HCT116 (cell line): ENCODE measurements at regions not wholly inside any gene's neighbourhood (a gene's known extent, or its start where the extent isn't known, plus 50 kb on each side); places are given as distances from the start of the nearest gene placed in this dataset.

Experiments used
- ATAC-seq: fragments of 200-7000 bp; cut with Tn5 transposase; 2 replicates; pipeline ENCODE4 v1.9.1; 2020; ENCODE audit warnings: mild to moderate bottlenecking, moderate library complexity
- BruUV-seq: library from RNA; stranded (reverse); fragments of 400-500 nt; replicated peaks from 2 replicates; lab custom pipeline; 2021; lab: Mats Ljungman, UMichigan
- CTCF ChIA-PET: fragments of 300-600 bp; sonication (Branson Sonifier 250); formaldehyde crosslinking; loops from one replicate; lab custom pipeline; 2021; ENCODE audit warnings: antibody characterized with exemption; lab: Charles Lee
- POLR2A ChIA-PET: fragments of 300-600, 350-600 bp; sonication (Branson Sonifier 250); formaldehyde crosslinking; loops from one replicate; lab custom pipeline; 2021; ENCODE audit warnings: antibody characterized with exemption; lab: Charles Lee
- RAD21 ChIA-PET, 2 experiments: fragments of 300-600 bp; sonication (Branson Sonifier 250); formaldehyde crosslinking; loops; one replicate each; lab custom pipeline; 2023; ENCODE audit warnings: low total read pairs in 2 of 2; ENCODE audit not compliant: uncharacterized antibody in 2 of 2, unreplicated experiment in 2 of 2, low non-redundant PET in 1 of 2; lab: Charles Lee
- DNase-seq: peaks from one replicate; pipeline ENCODE4 v3.0.0-alpha.2; 2010; ENCODE audit warnings: low read depth, low spot score
- H2AFZ ChIP-seq: fragments of 200-600 bp; shearing (Covaris generic), sonication (generic); 2 replicates; pipeline ENCODE4 v1.6.1; 2017; ENCODE audit warnings: low read depth, mixed run types, mixed read lengths, antibody characterized with exemption, low read length; ENCODE audit not compliant: poor library complexity, severe bottlenecking
- H3K27ac ChIP-seq: 2 replicates; pipeline ENCODE4 v1.5.1; 2012; ENCODE audit warnings: low read depth, low read length
- H3K27me3 ChIP-seq: fragments of 200-600 bp; sonication (generic); 2 replicates; pipeline ENCODE4 v1.6.1; 2016; ENCODE audit warnings: mixed run types, low read length, mixed read lengths; ENCODE audit not compliant: insufficient read depth
- H3K36me3 ChIP-seq, 2 experiments: fragments of 200-500 bp in 1 of 2; fragments of 200-600 bp in 1 of 2; sonication (Bioruptor generic) in 1 of 2; sonication (generic) in 1 of 2; 2 replicates each; pipeline versions ENCODE4 v1.5.1 to v1.6.1; 2014 to 2016; ENCODE audit warnings: low read length in 2 of 2, inconsistent platforms in 1 of 2, mixed read lengths in 1 of 2, mixed run types in 1 of 2; ENCODE audit not compliant: insufficient read depth in 2 of 2, control insufficient read depth in 1 of 2
- H3K4me1 ChIP-seq, 2 experiments: fragments of 200-600 bp in 1 of 2; sonication (generic) in 1 of 2; 2 replicates each; pipeline versions ENCODE4 v1.5.1 to v1.6.1; 2012 to 2017; ENCODE audit warnings: low read length in 2 of 2, inconsistent platforms in 1 of 2, mild to moderate bottlenecking in 1 of 2, mixed read lengths in 1 of 2, mixed run types in 1 of 2, moderate library complexity in 1 of 2; ENCODE audit not compliant: insufficient read depth in 2 of 2, control insufficient read depth in 1 of 2
- H3K4me2 ChIP-seq: fragments of 200-600 bp; sonication (generic); 2 replicates; pipeline ENCODE4 v1.6.1; 2017; ENCODE audit warnings: mixed run types, low read length, mixed read lengths
- H3K4me3 ChIP-seq, 2 experiments: fragments of 200-600 bp in 1 of 2; sonication (generic) in 1 of 2; replicated peaks in 1 of 2; 2 replicates each; pipeline ENCODE4 v1.5.1; 2011 to 2016; ENCODE audit warnings: low read length in 2 of 2, control low read depth in 1 of 2, low read depth in 1 of 2, mild to moderate bottlenecking in 1 of 2, mixed read lengths in 1 of 2, mixed run types in 1 of 2
- H3K79me2 ChIP-seq: fragments of 200-600 bp; sonication (generic); 2 replicates; pipeline ENCODE4 v1.6.1; 2017; ENCODE audit warnings: mild to moderate bottlenecking, mixed run types, low read length, moderate library complexity, mixed read lengths; ENCODE audit not compliant: insufficient read depth
- H3K9ac ChIP-seq: fragments of 200-600 bp; sonication (generic); 2 replicates; pipeline ENCODE4 v1.6.1; 2016; ENCODE audit warnings: low read length, mixed read lengths
- H3K9me2 ChIP-seq: fragments of 200-600 bp; sonication (generic), shearing (Covaris generic); 2 replicates; pipeline ENCODE4 v1.6.1; 2017; ENCODE audit warnings: mixed run types, mild to moderate bottlenecking, moderate library complexity; ENCODE audit not compliant: insufficient read depth
- H3K9me3 ChIP-seq, 2 experiments: fragments of 200-500 bp in 1 of 2; fragments of 200-600 bp in 1 of 2; sonication (Bioruptor generic) in 1 of 2; sonication (generic) in 1 of 2; 2 replicates each; pipeline ENCODE4 v1.6.1; 2014 to 2017; ENCODE audit warnings: low read length in 2 of 2, mixed read lengths in 2 of 2, inconsistent platforms in 1 of 2, low read depth in 1 of 2, mild to moderate bottlenecking in 1 of 2, mixed run types in 1 of 2, moderate library complexity in 1 of 2; ENCODE audit not compliant: control insufficient read depth in 1 of 2, insufficient read depth in 1 of 2
- H4K20me1 ChIP-seq: fragments of 200-600 bp; sonication (generic), shearing (Covaris generic); 2 replicates; pipeline ENCODE4 v1.6.1; 2017; ENCODE audit warnings: mixed run types, mild to moderate bottlenecking, moderate library complexity; ENCODE audit not compliant: insufficient read depth
- CBX3 ChIP-seq: IDR thresholded peaks from 2 replicates; pipeline ENCODE4 v1.6.1; 2012; ENCODE audit warnings: low read depth
- ELF1 ChIP-seq: IDR thresholded peaks from 2 replicates; pipeline ENCODE4 v1.6.1; 2012; ENCODE audit warnings: low read depth, borderline replicate concordance
- EZH2phosphoT487 ChIP-seq: fragments of 200-600 bp; IDR thresholded peaks from 2 replicates; pipeline ENCODE4 v1.6.1; 2018; ENCODE audit warnings: antibody characterized with exemption, borderline replicate concordance
- FOSL1 ChIP-seq: IDR thresholded peaks from 2 replicates; pipeline ENCODE4 v1.6.1; 2012; ENCODE audit warnings: low read depth
- MAX ChIP-seq: IDR thresholded peaks from 2 replicates; pipeline ENCODE4 v1.6.1; 2012
- POLR2A ChIP-seq: IDR thresholded peaks from 2 replicates; pipeline ENCODE4 v1.7.0; 2011; ENCODE audit warnings: borderline replicate concordance; ENCODE audit not compliant: insufficient read depth, insufficient read length; ENCODE audit errors: extremely low read depth
- REST ChIP-seq: IDR thresholded peaks from 2 replicates; pipeline ENCODE4 v1.6.1; 2012; ENCODE audit warnings: low read depth
- SIN3A ChIP-seq: IDR thresholded peaks from 2 replicates; pipeline ENCODE4 v1.6.1; 2012; ENCODE audit warnings: low read depth
- SP1 ChIP-seq: IDR thresholded peaks from 2 replicates; pipeline ENCODE4 v1.6.1; 2012; ENCODE audit warnings: low read depth
- SRF ChIP-seq: IDR thresholded peaks from 2 replicates; pipeline ENCODE4 v1.6.1; 2012; ENCODE audit warnings: low read depth
- ZFX ChIP-seq: fragments of 450-650 bp; IDR thresholded peaks from 2 replicates; pipeline ENCODE4 v1.6.1; 2017
- ZNF274 ChIP-seq: fragments of 200-500 bp; sonication (Bioruptor generic); IDR thresholded peaks from 2 replicates; pipeline ENCODE4 v1.6.1; 2014; ENCODE audit warnings: mild to moderate bottlenecking, low read depth, low read length, inconsistent platforms
- intact Hi-C: fragments of 100-400 bp; cut with micrococcal nuclease; formaldehyde crosslinking; loops from 2 replicates; pipeline ENCODE4 v1.10.0; 2022

GRCh38 chrX:16511796-16512776, 137.9 kb upstream of the S100G start:
- CTCF ChIA-PET, result no interaction called here
- H3K9ac ChIP-seq, result no peak overlapping the region
- no peaks in the 10 kb centered on the region for H4K20me1 ChIP-seq
- no peak for DNase-seq
- no peak overlapping the region for H3K27ac ChIP-seq
- BruUV-seq, result no TSS peak
- intact Hi-C loops, result no loop called here
- H3K4me1 ChIP-seq, result no peaks in the 10 kb centered on the region
- TF ChIP-seq EZH2phosphoT487 (no peak), ZNF274 (no peak), MAX (no peak), SIN3A (no peak), FOSL1 (no peak), ZFX (no peak)
- TF ChIP-seq, all 23 proteins: peak for 0
- Histone ChIP-seq H3K9me2 (no peaks in the 10 kb centered on the region), H3K4me2 (no peak overlapping the region), H3K27me3 (no peaks in the 10 kb centered on the region), H2AFZ (no peak overlapping the region), H3K4me3 (no peak overlapping the region), H3K79me2 (no peaks in the 10 kb centered on the region), H3K9me3 (no peaks in the 10 kb centered on the region), H3K36me3 (no peaks in the 10 kb centered on the region)
- no peak for ATAC-seq
- RAD21 ChIA-PET, result no interaction called here
- POLR2A ChIA-PET, result no interaction called here

- POLR2A ChIA-PET, result no interaction called here
- no peak overlapping the region for H2AFZ ChIP-seq
- H4K20me1 ChIP-seq, result no peaks in the 10 kb centered on the region
- H3K9ac ChIP-seq, result no peak overlapping the region
- no peak overlapping the region for H3K4me3 ChIP-seq
- H3K79me2 ChIP-seq, result no peaks in the 10 kb centered on the region
- BruUV-seq, result no TSS peak
- no peaks in the 10 kb centered on the region for H3K9me2 ChIP-seq
- DNase-seq (no peak), ATAC-seq (no peak)
- intact Hi-C loops, result no loop called here
- TF ChIP-seq MAX (no peak), ZNF274 (no peak), SRF (no peak), SP1 (no peak), ELF1 (no peak), CBX3 (no peak), REST (no peak), FOSL1 (no peak), POLR2A (no peak)
- no peaks in the 10 kb centered on the region for H3K36me3 ChIP-seq
- H3K9me3 ChIP-seq, result no peaks in the 10 kb centered on the region
- no peak overlapping the region for H3K27ac ChIP-seq
- H3K27me3 ChIP-seq, result no peaks in the 10 kb centered on the region
- H3K4me2 ChIP-seq, result no peak overlapping the region
- RAD21 ChIA-PET, result no interaction called here
- H3K4me1 ChIP-seq, result no peaks in the 10 kb centered on the region
- CTCF ChIA-PET, result no interaction called here
Observed at GRCh38 chrX:16516232-16516876, 133.6 kb upstream of the S100G start.
